HCT116 (cell line): ENCODE measurements at regions not wholly inside any gene's neighbourhood (a gene's known extent, or its start where the extent isn't known, plus 50 kb on each side); places are given as distances from the start of the nearest gene placed in this dataset.
"Not testable (repeated sequence)": the region's sequence is repeated elsewhere in the genome, so short reads cannot be mapped to it uniquely, and the experiment has no call there.

Experiments used
- CEBPB ChIP-seq: IDR thresholded peaks from 2 replicates; pipeline ENCODE4 v1.6.1; 2012; ENCODE audit warnings: low read depth
- ELF1 ChIP-seq: IDR thresholded peaks from 2 replicates; pipeline ENCODE4 v1.6.1; 2012; ENCODE audit warnings: low read depth, borderline replicate concordance
- EZH2 ChIP-seq: fragments of 200-600 bp; sonication (generic); IDR thresholded peaks from 2 replicates; pipeline ENCODE4 v1.6.1; 2017; ENCODE audit warnings: antibody characterized with exemption, mixed run types
- EZH2phosphoT487 ChIP-seq: fragments of 200-600 bp; IDR thresholded peaks from 2 replicates; pipeline ENCODE4 v1.6.1; 2018; ENCODE audit warnings: antibody characterized with exemption, borderline replicate concordance
- MAX ChIP-seq: IDR thresholded peaks from 2 replicates; pipeline ENCODE4 v1.6.1; 2012
- POLR2A ChIP-seq: IDR thresholded peaks from 2 replicates; pipeline ENCODE4 v1.7.0; 2011; ENCODE audit warnings: borderline replicate concordance; ENCODE audit not compliant: insufficient read depth, insufficient read length; ENCODE audit errors: extremely low read depth
- POLR2AphosphoS5 ChIP-seq: IDR thresholded peaks from 2 replicates; pipeline ENCODE4 v1.6.1; 2011; ENCODE audit warnings: mild to moderate bottlenecking, low read depth, low read length, moderate library complexity
- RAD21 ChIP-seq: IDR thresholded peaks from 2 replicates; pipeline ENCODE4 v1.6.1; 2012; ENCODE audit warnings: low read depth, mild to moderate bottlenecking
- SRF ChIP-seq: IDR thresholded peaks from 2 replicates; pipeline ENCODE4 v1.6.1; 2012; ENCODE audit warnings: low read depth
- YY1 ChIP-seq: IDR thresholded peaks from 2 replicates; pipeline ENCODE4 v1.6.1; 2011; ENCODE audit warnings: low read length, low read depth, moderate library complexity, mild to moderate bottlenecking; ENCODE audit not compliant: insufficient replicate concordance; ENCODE audit errors: extremely low read depth
- ZFX ChIP-seq: fragments of 450-650 bp; IDR thresholded peaks from 2 replicates; pipeline ENCODE4 v1.6.1; 2017
- ZNF274 ChIP-seq: fragments of 200-500 bp; sonication (Bioruptor generic); IDR thresholded peaks from 2 replicates; pipeline ENCODE4 v1.6.1; 2014; ENCODE audit warnings: mild to moderate bottlenecking, low read depth, low read length, inconsistent platforms
- TF ChIP-seq, protein P1 (sequence below), 3 experiments: fragments of 200-600 bp in 1 of 3; sonication (generic) in 1 of 3; IDR thresholded peaks in 2 of 3; conservative IDR thresholded peaks in 1 of 3; 2 replicates each; pipeline ENCODE4 v1.5.1; 2012 to 2017; ENCODE audit warnings: low read depth in 2 of 3, low read length in 2 of 3, antibody characterized with exemption in 1 of 3, borderline replicate concordance in 1 of 3, control low read depth in 1 of 3, mild to moderate bottlenecking in 1 of 3, mixed read lengths in 1 of 3, mixed run types in 1 of 3, moderate library complexity in 1 of 3; ENCODE audit not compliant: insufficient read depth in 1 of 3
- TF ChIP-seq, protein P2 (sequence below): IDR thresholded peaks from 2 replicates; pipeline ENCODE4 v1.6.1; 2011; ENCODE audit warnings: mild to moderate bottlenecking, low read length, moderate library complexity; ENCODE audit not compliant: insufficient replicate concordance; ENCODE audit errors: extremely low read depth

- TF ChIP-seq RAD21, ELF1, YY1, EZH2, POLR2AphosphoS5, CEBPB, POLR2A, EZH2phosphoT487, MAX, ZFX, SRF, ZNF274: not testable (repeated sequence)
- TF ChIP-seq, protein P1, sequence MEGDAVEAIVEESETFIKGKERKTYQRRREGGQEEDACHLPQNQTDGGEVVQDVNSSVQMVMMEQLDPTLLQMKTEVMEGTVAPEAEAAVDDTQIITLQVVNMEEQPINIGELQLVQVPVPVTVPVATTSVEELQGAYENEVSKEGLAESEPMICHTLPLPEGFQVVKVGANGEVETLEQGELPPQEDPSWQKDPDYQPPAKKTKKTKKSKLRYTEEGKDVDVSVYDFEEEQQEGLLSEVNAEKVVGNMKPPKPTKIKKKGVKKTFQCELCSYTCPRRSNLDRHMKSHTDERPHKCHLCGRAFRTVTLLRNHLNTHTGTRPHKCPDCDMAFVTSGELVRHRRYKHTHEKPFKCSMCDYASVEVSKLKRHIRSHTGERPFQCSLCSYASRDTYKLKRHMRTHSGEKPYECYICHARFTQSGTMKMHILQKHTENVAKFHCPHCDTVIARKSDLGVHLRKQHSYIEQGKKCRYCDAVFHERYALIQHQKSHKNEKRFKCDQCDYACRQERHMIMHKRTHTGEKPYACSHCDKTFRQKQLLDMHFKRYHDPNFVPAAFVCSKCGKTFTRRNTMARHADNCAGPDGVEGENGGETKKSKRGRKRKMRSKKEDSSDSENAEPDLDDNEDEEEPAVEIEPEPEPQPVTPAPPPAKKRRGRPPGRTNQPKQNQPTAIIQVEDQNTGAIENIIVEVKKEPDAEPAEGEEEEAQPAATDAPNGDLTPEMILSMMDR (IDR thresholded peaks at IDR 0.05 in 2 of 3, conservative IDR thresholded peaks at IDR 0.05 in 1 of 3; ENCODE audit: borderline replicate concordance in 1 of 3, insufficient read depth in 1 of 3, low read depth in 2 of 3, low read length in 2 of 3) = not testable (repeated sequence)
- TF ChIP-seq, protein P2, sequence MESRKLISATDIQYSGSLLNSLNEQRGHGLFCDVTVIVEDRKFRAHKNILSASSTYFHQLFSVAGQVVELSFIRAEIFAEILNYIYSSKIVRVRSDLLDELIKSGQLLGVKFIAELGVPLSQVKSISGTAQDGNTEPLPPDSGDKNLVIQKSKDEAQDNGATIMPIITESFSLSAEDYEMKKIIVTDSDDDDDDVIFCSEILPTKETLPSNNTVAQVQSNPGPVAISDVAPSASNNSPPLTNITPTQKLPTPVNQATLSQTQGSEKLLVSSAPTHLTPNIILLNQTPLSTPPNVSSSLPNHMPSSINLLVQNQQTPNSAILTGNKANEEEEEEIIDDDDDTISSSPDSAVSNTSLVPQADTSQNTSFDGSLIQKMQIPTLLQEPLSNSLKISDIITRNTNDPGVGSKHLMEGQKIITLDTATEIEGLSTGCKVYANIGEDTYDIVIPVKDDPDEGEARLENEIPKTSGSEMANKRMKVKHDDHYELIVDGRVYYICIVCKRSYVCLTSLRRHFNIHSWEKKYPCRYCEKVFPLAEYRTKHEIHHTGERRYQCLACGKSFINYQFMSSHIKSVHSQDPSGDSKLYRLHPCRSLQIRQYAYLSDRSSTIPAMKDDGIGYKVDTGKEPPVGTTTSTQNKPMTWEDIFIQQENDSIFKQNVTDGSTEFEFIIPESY = not testable (repeated sequence)
Observed at GRCh38 chr16:22662958-22663357, 151.0 kb upstream of the HS3ST2 start.
